RPMI8226 (cell line): ENCODE measurements at regions not wholly inside any gene's neighbourhood (a gene's known extent, or its start where the extent isn't known, plus 50 kb on each side); places are given as distances from the start of the nearest gene placed in this dataset.
"Not testable (repeated sequence)": the region's sequence is repeated elsewhere in the genome, so short reads cannot be mapped to it uniquely, and the experiment has no call there.

Source experiments
- DNase-seq: peaks from one replicate; pipeline ENCODE4 v3.0.0-alpha.2; 2015

DNA sequence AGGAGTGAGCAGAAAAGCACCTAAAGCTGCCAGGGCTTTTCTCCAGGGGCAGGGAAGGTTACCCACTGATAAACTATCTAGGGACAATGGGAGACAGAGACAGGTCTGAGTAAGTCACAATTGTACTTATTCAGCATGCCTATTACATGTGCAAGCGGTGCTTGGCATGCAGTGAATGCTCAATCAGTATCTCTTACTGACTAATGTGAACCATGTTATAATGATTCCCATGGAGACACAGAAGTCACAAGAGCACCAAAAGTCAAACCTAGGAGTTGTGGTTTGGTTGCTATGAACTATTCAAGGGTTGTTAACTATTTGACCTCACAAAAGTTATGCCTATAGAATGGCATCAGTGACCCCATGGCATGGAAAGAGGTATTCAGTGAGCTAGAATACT is 50.0 kb upstream of the RASGRP1 start:
- no peak for DNase-seq

DNA sequence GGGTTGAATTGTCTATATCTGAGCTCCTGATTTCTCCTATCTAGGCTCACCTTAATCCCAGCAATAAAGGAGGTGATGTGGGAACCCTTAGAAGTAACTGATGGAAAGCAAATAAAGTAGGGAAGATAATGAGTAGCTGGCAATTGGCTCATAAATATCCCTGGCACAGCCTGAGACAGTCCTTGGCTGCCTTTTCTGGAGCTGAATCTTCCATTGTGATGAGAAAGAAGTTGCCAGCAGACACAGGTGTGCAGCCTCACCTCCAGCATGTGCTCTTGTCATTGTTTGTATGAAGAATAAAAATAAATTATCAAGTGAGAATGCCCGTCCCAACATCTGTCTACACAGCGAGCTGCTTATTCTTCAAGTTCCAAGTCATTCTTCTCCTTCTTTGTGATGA is 53.2 kb upstream of the RASGRP1 start:
- no peak for DNase-seq

DNA sequence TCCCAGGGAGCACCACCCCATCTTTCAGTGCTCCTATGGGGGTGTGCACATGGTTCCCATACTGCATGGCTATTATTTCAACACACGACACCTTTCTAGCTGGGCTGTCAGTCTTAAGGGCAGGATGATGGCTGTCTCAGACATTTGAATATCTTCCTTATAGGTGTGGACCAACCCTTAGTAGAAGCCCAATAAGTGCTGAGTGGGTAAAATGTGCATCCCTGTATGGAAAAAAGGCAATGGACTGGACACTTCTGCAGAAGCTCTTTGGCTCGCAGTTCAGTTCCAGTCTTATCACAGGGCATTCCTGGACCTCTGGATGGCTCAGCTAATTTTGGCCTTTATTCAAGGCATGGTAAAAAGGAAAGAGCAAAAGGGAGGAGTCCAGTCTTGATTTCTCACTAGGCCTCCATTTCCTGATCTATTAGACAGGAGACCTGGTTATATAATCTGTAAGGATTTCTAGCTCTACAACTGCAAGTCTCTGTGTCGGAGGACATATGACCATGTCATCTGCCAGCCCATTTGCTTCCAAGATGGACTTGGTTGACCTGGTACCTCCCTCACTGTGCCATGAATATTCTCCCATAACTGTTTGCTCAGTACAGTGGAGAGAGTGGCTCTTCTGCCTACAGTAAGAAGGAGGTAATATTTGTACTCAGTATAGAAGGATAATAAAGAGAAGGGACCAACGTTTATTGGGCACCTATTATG is 53.8 kb upstream of the RASGRP1 start:
- no peak for DNase-seq

DNA sequence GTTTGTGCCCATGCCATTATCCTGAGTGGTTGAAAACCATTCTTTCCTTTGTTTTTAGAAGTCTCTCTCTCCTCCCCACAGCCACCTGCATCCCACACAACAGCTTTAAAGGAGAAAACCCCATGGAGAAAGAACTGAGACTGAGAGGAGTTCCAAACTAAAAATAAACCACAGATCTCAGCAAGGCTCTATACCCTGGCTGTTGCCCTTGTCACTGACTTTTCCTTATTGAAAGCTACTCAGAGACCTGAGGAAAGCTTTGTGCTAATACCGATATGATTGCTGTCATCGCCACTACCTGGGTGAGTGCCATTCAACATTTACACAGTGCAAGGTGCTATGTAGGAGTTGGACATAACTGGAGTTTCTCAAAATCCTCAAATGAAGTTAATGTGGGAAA is 55.5 kb upstream of the RASGRP1 start:
- no peak for DNase-seq

DNA sequence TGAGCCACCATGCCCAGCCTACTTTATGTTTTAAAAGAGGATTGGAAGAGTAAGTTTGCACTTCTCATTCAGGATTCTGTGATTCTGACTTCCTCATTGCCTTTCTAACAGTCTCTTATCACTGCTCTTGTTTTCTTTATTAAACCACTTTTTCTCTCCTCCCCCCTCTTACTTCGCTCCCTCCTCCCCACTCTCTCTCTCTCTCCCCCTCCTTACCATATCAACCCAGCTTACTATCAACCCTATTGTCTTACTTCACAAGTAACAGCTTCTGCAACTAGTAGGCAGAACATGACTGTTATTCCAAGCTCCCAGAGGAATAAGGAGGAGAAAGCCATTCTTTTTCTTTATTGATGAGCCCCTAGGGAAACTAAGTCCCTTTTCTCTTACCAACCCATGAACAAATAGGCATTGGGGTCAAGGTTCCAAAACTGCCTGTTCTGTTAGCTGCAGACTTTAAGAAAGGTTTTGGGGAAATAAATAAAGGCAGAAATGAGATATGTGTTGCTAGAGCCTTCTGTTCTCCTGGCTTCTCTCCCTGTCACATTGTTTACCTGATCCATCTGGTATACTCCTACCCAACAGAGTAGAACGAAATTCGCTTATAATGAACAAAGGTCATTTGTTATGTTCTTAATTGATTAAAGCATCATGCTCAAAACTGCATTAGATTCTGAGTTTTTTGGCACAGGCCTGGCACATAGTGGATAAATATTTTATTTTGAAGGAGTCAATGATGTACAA is 56.4 kb upstream of the RASGRP1 start:
- no peak for DNase-seq

DNA sequence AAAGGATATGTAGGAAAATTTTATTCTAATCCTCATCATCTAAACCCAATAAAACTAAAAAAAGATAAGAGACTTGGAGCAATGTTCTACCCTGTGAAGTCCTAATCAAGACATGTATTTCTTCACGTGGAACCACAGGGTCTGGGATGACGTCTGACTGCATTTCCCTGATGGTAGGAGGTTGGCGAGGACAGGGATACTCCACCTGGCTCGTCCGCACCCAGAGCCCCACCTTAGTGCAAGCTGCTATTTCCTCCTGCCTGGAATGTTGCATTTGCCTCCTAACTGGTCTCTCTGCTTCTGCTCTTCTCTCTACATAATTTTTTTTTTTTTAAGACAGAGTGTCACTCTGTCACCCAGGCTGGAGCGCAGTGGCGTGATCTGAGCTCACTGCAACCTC is 57.7 kb upstream of the RASGRP1 start:
- no peak for DNase-seq

DNA sequence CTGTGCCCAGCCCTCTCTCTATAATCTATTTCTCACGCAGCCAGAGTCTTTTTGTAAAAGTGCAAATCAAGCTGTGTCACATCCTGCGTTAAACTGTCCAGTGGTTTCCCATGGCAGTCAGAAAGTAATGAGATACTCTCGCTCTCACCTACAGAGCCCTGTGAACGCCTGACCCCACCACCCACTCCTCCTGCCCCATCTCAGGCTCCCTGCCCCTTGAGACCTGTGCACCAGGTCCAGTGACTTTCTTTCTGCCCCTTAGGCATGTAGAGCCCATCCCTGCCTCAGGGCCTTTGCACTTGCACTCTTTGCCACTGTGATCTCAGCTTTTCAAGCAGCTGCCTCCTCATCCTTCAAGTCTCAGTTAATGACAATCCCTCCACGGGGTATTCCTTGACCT is 58.3 kb upstream of the RASGRP1 start:
- no peak for DNase-seq

DNA sequence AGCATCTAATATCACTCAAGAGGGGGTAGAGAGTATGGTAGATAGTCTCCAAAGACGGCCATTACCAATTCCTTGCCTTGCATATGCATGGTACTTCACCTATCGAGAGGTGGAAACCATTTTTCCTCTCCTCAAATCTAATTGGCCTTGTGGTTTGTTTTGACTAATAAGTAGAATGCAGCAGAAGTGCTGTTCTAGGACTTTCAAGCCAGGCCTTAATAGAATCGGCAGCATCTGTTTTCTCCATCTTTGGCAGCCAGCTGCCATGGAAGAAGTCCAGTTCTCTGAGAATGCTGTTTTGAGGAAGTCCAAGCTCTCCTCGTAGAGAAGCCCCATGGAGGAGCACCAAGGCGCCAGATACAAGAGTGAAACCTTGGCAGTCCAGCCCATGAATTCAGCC is 59.1 kb upstream of the RASGRP1 start:
- DNase-seq, result no peak

DNA sequence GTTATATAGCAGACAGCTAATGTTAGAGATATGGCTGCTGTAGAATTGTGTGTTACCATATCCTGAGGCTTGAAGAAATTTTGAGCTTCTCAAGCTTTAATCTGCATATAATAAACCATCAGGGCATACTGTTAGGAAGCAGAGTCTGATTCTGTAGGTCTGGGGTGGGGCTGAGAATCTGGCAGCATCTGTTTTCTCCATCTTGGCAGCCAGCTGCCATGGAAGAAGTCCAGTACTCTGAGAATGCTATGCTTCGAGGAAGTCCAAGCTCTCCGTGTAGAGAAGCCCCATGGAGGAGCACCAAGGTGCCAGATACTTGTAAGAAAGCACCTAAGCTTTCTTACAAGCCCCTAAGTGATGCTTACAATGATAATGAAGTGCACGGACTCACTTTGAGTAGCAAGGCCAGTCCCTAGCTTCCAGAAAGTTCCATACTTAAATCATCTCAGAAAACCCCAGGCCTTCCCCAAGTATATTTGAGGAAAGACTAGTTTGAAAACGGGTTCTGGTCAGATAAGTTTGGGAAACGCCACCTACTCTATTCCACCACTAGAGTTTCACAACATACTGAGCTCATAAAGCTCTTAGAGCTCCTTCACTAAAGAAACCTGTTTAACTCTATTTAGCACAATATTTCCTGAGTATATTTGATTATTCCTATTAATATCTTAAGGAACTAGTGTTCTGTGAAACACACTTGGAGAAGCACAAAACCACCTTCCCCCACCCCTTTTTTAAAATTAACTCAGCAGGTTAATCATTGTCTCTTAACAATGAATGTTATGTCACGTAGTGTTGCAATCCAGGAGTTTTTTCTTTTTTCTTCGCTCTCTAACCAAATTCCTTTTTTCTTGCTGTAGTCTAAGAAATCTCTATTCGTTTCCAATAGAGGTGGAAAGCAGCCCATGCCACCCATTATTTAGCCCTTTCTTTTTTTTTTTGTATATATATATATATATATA is 59.9 kb upstream of the RASGRP1 start:
- no peak for DNase-seq

DNA sequence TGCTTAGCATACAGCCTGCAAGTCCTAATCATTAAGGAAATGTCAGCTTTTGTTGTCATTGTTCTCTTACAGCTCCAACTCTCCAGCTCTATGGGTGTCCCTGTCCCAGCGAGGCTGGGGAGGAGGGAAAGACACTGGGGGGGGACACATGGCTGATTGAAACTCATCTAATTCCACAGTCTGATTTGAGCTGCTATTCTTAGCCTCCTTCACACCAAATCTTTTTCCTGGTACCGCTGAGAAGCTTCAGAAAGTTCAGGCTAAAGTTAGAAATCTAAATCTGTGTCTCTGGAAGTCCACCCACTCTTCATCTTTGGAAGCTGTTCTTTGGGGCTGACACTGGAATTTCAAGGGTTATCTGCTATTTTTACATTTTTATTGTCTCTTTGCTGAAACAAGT is 61.3 kb upstream of the RASGRP1 start:
- no peak for DNase-seq

DNA sequence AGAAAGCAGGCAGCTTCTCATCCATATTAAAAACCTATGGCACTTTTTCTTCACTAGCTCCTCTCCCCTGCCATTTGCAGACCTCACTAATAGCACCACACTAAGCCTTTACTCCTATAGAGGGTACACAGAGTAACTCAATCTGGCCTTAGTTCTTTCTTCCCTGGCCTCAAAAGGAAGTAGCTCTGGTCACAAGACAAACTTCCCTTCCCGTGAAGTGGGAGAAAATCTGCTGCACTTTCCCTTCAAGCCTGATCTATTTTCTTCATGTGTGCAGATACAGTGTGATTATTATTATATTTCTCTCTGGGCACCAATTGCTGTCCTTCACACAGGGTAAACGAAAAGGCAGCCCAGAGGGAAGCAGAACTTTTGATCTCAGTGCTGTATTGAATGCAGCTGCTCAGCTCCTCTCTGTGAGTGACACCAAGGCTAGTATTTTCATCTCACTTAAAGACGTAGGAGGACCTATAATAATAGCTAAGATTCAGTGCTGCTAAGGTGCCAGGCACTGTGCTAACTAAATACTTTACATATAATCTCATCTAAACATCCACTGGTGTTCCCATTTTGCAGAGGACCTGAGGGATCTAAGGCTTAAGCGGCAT is 61.9 kb upstream of the RASGRP1 start:
- DNase-seq, result no peak

DNA sequence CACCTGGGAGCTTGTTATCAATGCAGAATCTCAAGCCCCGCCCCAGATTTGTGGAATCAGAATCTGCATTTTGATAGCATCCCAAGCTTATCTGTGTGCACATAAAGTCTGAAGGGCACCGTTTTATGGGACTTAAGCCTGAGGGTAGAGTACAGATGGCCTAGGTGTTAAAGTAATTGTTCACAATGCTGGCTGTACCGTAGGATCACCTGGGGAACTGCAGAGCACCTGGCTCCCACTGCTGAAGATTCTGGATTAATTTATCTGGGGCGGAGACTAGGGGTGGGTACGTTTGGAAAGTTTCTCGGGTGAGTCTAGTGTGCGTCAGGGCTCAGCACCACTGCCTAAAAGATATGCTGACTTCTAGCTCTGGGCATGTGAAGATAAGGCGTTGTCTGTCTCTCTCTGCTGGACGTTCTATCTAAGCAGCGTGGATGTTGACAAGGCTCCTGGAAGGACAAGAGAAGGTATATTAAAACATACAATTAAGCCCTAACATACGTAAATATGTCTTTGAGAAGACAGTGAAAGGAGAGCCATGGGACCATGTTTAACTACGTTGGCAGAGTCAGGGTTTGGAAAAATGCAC is 63.2 kb upstream of the RASGRP1 start:
- no peak for DNase-seq

DNA sequence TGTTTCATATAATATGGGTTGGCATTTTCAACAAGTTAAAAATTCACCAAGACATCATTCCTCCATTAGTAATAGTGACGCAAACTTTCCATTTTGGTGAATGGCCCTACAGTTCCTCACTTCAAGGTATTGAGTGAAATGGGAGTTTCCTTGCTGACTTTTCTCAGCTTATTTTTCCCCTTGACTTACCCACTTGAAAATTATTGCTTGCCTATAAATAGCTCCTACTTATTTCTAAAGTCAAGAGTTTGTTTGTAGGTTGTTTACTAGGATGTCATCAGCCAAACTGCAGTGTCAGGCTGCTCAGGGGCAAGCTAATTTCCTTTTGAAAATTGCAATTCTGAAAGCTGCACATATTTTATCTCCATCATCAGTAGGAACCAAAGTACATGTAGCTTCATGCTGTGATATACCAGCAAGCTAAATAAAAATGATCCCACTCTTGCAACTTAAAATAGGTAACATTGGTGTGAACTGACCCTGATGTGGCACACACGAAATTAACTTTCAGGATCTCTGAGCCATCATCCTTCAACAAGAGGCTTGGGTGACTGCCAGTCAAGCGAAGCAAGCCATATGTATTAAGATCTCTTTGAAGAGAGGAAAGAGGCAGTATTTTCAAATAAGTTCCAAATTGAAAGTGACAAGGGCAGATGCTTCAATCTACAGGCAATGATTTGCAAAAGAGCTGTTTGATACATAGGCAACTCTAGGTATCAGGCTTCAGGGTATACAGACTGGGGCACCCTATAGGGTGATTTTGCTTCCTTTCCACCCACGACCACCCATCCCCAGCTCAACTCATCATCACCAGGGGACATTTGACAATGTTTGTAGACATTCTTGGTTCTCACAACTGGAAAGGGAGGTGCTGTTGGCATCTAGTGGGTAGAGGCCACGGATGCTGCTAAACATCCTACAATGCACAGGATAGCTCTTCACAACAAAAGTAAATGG is 66.8 kb upstream of the RASGRP1 start:
- no peak for DNase-seq

DNA sequence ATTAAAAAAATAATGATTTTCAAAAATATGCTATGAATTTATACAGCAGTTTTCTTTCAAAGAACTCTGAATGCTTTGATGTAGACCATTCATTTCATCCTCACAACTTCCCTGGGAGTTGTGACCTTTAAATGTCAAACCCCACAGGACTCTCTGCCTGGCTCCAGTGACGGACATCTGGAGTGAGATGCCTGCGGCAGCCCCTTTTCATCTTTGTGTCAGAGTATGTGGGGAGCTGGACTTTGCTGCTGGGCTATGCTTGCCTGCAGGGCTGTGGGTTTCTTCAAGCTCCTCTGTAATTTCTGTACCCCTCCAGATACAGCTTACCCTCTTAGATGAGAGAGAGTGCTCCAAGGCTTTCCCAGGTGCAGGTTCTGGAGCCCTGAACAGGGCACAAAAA is 70.6 kb upstream of the RASGRP1 start:
- no peak for DNase-seq

DNA sequence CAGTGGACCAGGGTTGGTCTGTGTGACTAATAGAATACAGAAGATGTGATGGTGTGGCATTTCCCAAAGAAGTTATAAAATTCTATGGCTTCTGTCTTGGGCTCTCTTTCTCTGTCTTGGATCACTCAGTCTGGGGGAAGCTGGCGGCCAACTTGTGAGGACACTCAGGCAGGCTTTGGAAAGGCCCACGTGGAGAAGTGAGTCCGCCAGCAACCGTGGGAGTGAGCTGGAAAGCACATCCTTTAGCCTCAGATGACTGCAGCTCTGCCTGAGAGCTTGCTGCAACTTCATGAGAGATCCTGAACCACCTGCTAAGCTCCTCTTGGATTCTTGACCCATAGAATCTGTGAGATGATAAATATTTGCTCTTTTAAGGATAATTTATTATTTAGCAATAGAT is 72.0 kb upstream of the RASGRP1 start:
- DNase-seq, result no peak

DNA sequence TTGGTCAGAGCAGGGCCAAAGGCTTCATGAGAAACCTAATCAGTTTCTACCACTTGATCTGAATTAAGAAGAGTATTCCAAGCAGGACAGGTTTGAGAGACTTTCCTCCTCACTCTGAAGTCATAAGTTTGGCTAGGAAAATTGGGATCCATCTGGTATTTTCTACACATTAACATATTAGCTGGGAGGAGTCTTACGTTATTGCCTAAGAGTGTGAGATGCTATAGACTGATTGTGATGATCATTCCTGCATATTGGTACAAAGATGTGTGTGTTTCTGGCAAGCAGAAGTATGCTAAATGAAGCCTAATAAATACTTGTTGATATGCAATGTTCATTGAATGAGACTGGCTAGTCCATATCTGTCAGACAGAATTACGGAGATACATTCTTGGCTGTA is 73.5 kb upstream of the RASGRP1 start:
- no peak for DNase-seq

DNA sequence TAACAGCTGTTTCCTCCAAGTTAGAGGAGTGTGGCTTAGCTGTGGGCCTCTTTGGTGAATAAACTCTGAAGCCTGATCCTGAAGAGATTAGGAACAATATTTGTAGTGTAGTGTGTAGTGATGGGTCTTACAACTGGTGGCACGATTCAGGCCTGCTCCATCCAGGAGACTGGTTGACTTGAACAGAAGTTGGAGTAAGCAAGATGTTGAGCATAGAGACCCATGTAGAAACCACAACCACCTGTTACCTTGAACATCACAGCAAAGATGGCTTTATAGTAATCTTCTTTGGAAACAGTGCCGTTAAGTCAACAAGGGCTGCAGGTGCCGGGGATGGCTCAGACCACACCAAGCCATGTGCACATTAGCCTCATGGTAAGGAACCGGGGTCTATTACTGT is 74.2 kb upstream of the RASGRP1 start:
- DNase-seq, result no peak

DNA sequence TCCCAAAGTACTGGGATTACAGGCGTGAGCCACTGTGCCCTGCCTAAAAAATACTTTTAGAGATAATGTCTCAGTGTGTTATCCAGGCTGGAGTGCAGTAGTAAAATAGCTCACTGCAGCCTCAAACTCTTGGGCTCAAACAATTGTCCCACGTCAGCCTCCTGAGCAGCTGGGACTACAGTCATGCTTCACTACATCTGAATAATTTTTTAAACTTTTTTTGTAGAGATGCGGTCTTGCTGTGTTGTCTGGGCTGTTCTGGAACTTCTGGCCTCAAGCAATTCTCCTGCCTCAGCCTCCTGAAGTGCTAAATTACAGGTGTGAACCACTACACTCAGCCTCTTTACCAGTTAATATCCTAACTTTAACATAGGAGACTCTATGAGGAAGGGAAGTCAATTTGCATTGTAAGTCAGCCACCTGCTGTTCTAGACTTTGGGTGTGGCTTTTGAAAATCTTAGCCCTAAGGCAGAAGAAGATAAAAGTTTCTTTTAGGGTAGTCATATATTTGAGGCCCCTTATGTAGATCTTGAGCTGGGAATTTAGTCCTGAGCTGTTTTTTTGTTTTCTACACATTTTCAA is 78.2 kb upstream of the RASGRP1 start:
- DNase-seq, result no peak

DNA sequence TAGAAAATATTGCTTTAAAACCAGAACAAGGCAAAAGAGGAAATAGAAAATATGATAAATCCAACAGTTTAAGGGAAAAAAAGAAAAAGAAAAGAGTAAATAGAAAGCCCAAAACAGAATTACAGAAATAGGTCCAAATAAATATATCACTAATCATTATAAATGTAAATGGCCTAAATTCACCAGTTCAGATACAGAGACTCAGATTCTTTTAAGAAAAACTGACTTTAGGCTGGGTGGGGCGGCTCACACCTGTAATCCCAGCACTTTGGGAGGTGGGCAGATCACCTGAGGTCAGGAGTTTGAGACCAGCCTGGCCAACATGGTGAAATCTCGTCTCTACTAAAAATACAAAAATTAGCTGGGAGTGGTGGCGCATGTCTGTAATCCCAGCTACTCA is 79.7 kb upstream of the RASGRP1 start:
- DNase-seq, result not testable (repeated sequence)

DNA sequence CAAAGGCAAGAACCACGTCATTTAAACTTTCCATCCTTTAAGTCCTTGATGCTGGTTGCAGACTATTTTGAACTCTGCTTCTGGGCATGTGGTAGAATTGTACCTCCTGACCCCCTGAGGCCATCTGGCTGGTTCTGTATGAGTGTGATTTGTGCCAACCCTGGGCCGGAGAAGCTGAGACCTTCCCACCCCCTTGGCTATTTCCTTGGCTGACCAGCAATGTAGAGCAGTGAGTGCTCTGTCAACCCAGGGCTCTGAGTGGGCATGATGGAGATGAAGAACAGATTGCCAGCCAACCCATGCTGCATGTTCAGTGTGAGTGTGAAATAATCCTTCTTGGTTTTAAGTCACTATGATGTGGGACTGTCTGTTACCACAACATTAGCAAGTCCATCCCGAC is 82.1 kb upstream of the RASGRP1 start:
- DNase-seq, result no peak

DNA sequence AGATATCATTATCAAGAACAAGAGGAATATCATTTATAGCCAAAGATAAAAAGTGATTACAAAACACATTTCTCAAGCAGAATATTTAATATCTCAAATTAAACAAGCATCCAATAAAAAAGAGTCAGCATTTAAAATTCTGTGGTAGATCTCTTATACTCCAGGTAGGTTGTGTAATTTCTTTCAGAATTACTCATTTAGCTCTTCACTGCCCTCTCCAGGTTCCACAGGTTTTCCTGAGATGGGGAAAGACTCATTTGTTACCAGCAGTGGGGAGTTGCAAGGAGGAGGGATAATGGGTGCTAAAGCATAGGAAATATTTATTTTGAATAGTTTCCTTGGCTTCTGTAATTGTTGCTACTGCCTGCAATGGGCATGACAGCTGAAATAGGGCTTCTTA is 83.1 kb upstream of the RASGRP1 start:
- no peak for DNase-seq
